ENCODE measurements at regions not wholly inside any gene's neighbourhood (a gene's known extent, or its start where the extent isn't known, plus 50 kb on each side); places are given as distances from the start of the nearest gene placed in this dataset.

- no peak for TF ChIP-seq CTCF (IDR thresholded peaks at IDR 0.05; ENCODE audit: low read length)
- no peak for TF ChIP-seq EZH2phosphoT487 (IDR thresholded peaks at IDR 0.05; ENCODE audit: low read length)
- no peak for TF ChIP-seq EZH2 (optimal IDR thresholded peaks at IDR 0.05; ENCODE audit: low read depth, low read length)
These were observed 301.1 kb upstream of the LYZL1 start for GRCh38 chr10:28987555-28988320.
